HK-2 (cell line): ENCODE measurements at regions not wholly inside any gene's neighbourhood (a gene's known extent, or its start where the extent isn't known, plus 50 kb on each side); places are given as distances from the start of the nearest gene placed in this dataset.

Experiments used
- DNase-seq: peaks from one replicate; pipeline ENCODE4 v3.0.0-alpha.2; 2018; ENCODE audit not compliant: unreplicated experiment

DNA sequence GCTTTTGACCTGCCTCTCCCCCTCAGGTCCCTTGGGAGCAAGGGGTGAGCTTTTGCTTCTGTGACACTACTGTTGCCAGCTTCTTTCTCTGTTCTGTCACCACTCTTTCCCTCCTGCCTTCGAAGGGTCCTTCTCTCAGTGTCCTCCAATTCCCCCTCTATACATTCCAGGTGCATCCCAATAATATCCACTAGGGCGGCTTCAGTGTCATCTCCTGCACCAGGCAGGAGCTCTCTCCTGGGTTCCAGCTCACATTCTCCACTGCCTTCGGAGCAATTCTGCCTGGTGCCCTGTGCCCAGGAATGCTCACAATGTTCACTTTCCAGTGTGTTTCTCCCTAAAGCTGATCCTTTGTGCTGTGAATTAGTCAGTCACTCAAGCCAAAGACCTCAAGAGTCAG is 83.9 kb upstream of the CXCL14 start:
- DNase-seq = no peak

DNA sequence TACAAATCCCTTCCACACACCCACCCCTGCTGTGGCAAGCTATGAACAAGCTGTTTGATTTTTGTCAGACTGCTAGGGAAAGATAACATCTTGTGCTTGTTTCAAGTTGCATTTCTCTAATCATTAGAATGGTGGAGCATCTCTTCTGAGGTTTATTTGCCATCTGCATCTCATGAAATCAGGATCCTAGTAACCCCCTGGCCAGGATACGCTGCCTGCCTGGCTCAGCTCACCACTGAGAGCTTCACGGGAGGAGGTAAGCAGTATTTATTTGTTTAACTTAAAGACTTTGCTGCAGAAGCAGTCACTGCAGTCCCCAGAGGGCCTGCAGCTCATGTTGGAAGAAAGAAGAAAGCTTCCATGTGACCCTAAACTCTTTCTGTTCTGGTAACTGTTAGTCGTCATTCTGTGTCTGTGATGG is 83.3 kb upstream of the CXCL14 start:
- DNase-seq = no peak

DNA sequence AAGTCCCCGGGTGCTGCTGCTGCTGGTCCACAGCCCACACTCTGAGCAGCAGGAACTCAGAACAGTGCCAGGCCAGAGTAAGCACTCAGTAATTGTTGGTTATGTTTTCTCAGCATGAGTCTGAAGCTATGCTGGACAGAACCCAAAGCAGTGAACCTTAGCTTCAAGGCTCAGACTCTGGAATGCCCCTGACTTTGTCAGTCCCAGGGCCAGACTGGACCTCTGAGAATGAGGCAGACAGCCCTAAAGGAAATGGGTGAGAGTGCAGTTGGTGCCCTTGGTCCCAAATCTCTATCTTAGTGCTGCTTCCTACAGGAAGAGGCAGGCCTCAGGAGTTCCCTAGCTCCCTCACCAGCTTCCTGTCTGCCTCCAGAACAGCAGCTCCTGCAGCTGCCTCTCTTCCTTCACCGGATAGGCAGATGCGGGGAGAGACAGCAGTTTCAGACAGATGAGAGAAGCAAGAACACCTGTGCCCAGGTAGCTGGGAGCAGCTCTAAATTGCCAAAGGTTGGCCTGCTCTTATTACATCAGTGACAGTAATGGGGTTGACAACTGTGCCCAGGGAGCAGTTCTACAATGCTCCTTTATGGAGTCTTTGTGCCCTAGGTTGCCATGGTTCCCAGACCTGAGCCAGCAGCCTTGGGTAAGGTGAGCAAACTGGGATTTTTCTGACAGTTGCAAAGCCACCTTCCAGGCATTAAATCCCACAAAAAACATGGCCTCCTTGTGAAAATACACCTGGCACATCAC is 82.2 kb upstream of the CXCL14 start:
- peak; percentile 1 for DNase-seq

GRCh38 chr5:135657536-135658305 is 78.9 kb upstream of the CXCL14 start:
- DNase-seq = no peak

DNA sequence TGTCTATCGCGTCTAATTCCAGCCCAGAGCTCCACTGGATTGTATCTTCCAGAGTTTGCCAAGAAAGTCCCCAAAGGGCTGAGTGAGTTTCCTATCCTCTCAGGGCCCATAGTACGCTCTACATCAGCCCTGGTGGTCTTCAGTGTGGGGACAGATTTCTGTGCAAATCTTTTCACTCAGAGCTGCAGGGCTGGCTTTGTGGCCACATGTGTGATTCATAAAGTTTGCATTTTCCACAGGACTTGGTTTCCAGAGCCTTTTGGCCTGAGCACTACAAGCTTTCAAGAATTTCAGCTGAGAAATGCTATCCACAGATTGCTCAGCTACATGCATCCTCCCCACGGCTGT is 76.7 kb upstream of the CXCL14 start:
- no peak for DNase-seq

GRCh38 chr5:135654761-135655467 is 76.1 kb upstream of the CXCL14 start:
- no peak for DNase-seq

DNA sequence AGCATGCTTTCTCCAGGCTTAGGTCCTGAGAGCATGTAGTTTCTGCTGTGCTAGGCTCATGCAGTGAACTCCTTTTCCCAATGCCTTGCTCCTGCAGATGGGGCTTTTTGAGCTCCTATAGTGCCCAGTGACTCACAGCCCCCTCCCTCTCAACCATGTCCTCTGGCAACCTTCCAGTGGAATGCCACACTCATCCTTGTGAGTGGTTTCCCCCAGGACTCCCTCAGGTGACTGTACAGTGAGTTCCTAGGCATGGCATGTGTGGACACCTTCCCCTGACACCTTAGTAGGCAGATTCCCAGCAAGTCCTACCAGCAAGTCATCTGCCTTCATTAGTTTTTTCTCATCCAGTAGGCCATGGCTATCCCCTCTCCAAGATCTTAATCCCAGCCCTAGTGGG is 72.4 kb upstream of the CXCL14 start:
- peak; percentile 51 for DNase-seq

DNA sequence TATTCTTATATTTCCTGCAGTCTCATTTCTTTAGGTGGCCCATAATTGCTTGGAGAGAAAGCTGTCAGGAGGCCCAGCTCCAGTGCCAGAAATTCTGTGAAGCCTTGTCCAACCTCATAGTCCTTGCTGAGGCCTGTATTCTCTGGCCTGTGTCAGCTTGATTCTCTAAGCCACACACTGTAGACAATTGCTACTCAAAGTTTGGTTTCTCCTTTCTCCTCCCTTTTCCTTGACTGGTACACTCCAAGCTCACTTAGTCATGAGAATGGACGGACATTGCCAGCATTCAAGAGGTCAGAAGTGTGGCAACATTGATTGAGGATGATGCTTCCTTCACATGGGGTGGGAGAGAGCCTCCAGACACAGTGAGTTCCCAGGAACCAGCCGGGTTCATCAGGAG is 71.3 kb upstream of the CXCL14 start:
- no peak for DNase-seq

GRCh38 chr5:135649435-135649834 is 70.6 kb upstream of the CXCL14 start:
- no peak for DNase-seq

DNA sequence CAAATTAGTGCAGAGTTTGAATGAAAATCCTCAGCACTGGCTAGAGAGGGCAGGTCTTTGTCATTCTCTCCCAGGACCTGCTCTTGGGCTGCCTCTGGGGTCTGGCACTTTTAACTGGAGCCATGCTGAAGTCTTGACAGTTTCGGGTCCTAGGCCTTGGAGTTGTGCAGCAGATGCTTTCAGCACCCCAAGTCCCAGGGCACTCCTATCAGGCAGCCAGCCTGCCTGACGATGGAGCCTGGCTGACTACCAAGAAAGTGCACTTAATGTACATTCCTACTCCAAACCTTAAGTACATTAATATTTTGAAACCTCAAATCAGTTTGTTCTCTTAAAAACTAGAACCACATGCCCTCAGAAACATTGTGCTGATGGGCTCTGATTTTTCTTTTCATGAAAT is 69.3 kb upstream of the CXCL14 start:
- DNase-seq = no peak

GRCh38 chr5:135645336-135646180 is 66.8 kb upstream of the CXCL14 start:
- no peak for DNase-seq

- DNase-seq = no peak
These were observed 66.0 kb upstream of the CXCL14 start for GRCh38 chr5:135644816-135645215.

- no peak for DNase-seq
These were observed 65.3 kb upstream of the CXCL14 start for GRCh38 chr5:135643881-135644766.

DNA sequence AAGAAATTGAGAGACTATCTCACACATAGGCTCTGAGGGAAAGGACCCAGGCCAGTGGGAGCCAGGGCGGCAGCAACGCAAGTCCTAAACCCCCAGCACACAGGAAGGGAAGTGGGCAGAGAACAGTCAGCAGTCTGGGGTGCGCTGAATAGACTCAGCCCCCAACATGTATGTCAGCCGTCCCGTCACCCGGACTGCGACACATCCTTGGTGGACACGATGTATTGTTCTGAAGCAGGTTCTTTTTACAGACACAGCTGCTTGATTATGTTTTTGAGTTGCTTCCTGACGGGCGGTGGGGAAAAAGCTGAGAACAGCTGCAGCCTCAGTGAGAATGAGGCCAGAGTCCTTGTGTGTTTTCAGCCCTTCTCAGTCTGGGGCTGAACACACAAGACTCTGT is 64.1 kb upstream of the CXCL14 start:
- no peak for DNase-seq

- DNase-seq = no peak
These were observed 63.7 kb upstream of the CXCL14 start for GRCh38 chr5:135642488-135642870.

DNA sequence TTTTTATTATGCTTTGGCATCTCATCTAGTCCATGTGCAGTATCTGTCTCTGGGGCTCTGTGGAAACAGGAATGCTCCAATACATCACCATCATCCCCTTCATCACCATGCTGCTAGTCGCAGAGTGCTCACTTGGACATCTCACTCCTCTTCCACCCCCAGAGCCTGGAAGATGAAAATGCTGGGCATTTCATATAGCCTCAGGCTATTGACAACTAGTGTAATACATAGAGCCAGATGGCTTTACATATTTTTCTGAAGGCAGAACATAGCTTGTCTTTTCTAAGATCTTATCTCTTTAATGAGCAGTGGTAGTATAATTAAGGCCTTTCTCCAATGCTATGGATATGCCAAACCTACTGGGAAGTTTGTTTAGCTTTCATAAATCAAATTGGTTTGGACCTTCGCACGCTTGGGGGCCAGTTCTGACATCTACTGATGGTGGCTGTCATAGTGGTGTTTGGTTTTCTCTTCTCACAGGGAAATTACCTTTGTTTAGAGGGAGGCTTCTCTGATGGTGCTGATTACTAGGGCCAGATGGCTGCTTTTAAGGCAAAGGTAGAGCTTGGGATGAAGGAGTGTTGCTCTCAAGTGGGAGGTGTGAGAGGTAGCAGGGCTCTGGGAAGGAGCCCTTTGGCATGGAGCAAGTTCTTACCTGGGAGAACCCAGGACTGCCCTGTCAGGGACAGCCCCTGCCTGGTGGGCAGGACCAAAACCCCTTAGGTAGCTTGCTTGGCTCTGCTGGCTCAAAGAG is 63.1 kb upstream of the CXCL14 start:
- no peak for DNase-seq

DNA sequence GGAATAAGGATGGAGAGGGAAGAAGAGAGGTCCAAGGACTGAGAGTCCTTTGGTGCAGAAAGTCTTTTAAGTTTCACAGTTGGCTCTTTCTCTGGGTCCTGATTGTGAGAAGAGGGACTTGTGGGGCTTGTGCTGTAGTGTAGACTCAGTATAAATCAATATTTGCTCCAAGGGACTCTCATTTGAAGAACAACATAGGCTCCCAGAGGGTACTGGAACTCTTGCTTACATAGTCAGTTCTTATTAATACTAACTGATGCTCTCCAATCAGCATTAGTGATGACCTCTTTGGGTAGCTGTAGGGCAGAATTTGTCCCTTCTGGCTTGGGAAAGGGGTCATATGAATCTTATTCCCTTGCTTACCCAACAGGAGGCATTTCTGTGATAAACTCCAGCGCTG is 62.5 kb upstream of the CXCL14 start:
- DNase-seq = no peak

- DNase-seq = peak; percentile 4
These were observed 56.7 kb upstream of the CXCL14 start for GRCh38 chr5:135635451-135635850.

DNA sequence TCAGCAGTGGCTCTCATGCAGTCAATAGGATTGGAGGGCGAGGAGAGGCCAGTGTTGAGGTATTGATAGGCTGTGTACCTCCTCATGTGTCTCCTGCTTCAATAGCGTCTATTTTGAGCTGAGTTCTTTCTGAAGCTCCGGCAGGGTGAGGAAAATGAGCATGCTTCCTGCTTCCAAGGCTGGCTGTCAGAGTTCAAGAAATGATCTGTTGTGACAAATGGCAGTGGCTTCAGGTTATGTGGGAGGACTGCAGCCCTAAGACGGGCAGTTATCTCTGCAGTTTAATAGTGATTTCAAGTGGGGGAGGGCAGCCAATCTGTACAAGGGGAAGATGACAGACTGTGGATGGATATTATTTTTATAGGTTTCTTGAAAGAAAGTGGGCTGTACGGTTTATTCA is 54.0 kb upstream of the CXCL14 start:
- no peak for DNase-seq

GRCh38 chr5:135631391-135631790 is 52.6 kb upstream of the CXCL14 start:
- DNase-seq = no peak
